B cell (primary cell): ENCODE measurements at regions not wholly inside any gene's neighbourhood (a gene's known extent, or its start where the extent isn't known, plus 50 kb on each side); places are given as distances from the start of the nearest gene placed in this dataset.

Experiments
- ATAC-seq: fragments of 200-7000 bp; cut with Tn5 transposase; one replicate; pipeline ENCODE4 v1.10.0; 2021; ENCODE audit warnings: low read depth, mild to moderate bottlenecking, moderate number of reproducible peaks, moderate library complexity
- CTCF ChIA-PET: fragments of 350-600 bp; sonication (Branson Sonifier 250); formaldehyde crosslinking; loops from one replicate; lab custom pipeline; 2021; ENCODE audit warnings: antibody characterized with exemption, inconsistent platforms; lab: Charles Lee
- POLR2A ChIA-PET: fragments of 350-600 bp; sonication (Branson Sonifier 250); formaldehyde crosslinking; loops from one replicate; lab custom pipeline; 2021; ENCODE audit warnings: antibody characterized with exemption; lab: Charles Lee
- DNase-seq: peaks from one replicate; pipeline ENCODE4 v3.0.0; 2013
- H2AFZ ChIP-seq: 2 replicates; pipeline ENCODE4 v1.6.1; 2012; ENCODE audit warnings: mild to moderate bottlenecking, low read depth, low read length; ENCODE audit not compliant: insufficient read depth, poor library complexity, severe bottlenecking
- H3K27ac ChIP-seq, 2 donors: 1 replicate in 1 of 2; 2 replicates in 1 of 2; pipeline ENCODE4 v1.5.1; 2012 to 2013; ENCODE audit warnings: low read length in 2 of 2, mild to moderate bottlenecking in 2 of 2, moderate library complexity in 1 of 2
- H3K27me3 ChIP-seq, 4 experiments: fragments of 200-600 bp in 1 of 4; sonication (generic) in 1 of 4; replicated peaks in 1 of 4; 1 replicate in 2 of 4; 2 replicates in 2 of 4; pipeline versions ENCODE4 v1.6.1 to v1.7.0; 2013 to 2016; ENCODE audit warnings: low read length in 3 of 4, mild to moderate bottlenecking in 2 of 4, mixed read lengths in 1 of 4, moderate library complexity in 1 of 4; ENCODE audit not compliant: insufficient read depth in 4 of 4, control insufficient read depth in 3 of 4; ENCODE audit errors: control extremely low read depth in 1 of 4
- H3K36me3 ChIP-seq, 2 experiments: replicated peaks in 1 of 2; 1 replicate in 1 of 2; 2 replicates in 1 of 2; pipeline versions ENCODE4 v1.6.1 to v1.7.1; 2013; ENCODE audit warnings: low read length in 1 of 2; ENCODE audit not compliant: insufficient read depth in 2 of 2, control insufficient read depth in 1 of 2; ENCODE audit errors: control extremely low read depth in 1 of 2, extremely low read depth in 1 of 2
- H3K4me1 ChIP-seq, 2 donors: fragments of 200-600 bp in 1 of 2; sonication (generic) in 1 of 2; 1 replicate in 1 of 2; 2 replicates in 1 of 2; pipeline versions ENCODE4 v1.5.1 to v1.6.1; 2013 to 2017; ENCODE audit warnings: low read length in 2 of 2; ENCODE audit not compliant: control insufficient read depth in 2 of 2, insufficient read depth in 2 of 2
- H3K4me2 ChIP-seq: replicated peaks from 2 replicates; pipeline ENCODE3; 2012; ENCODE audit warnings: mild to moderate bottlenecking, low read depth, low read length; ENCODE audit not compliant: poor library complexity, severe bottlenecking
- H3K4me3 ChIP-seq, 5 experiments: fragments of 200-600 bp in 1 of 5; sonication (generic) in 1 of 5; 1 replicate in 3 of 5; 2 replicates in 2 of 5; pipeline versions ENCODE4 v1.5.1 to v1.7.0; 2011 to 2016; ENCODE audit warnings: low read length in 4 of 5, mild to moderate bottlenecking in 4 of 5, low read depth in 2 of 5, control low read depth in 1 of 5, moderate library complexity in 1 of 5; ENCODE audit not compliant: insufficient read depth in 1 of 5; ENCODE audit errors: control extremely low read depth in 1 of 5, extremely low read depth in 1 of 5
- H3K79me2 ChIP-seq: fragments of 200-600 bp; sonication (generic); one replicate; pipeline ENCODE4 v1.6.0; 2016; ENCODE audit warnings: low read length; ENCODE audit not compliant: control insufficient read depth, insufficient read depth
- H3K9ac ChIP-seq: fragments of 200-600 bp; sonication (generic); 2 replicates; pipeline ENCODE4 v1.6.1; 2017; ENCODE audit warnings: mild to moderate bottlenecking, low read length, moderate library complexity
- H3K9me3 ChIP-seq, 3 donors: one replicate each; pipeline versions ENCODE4 v1.6.1 to v1.7.1; 2013; ENCODE audit warnings: low read length in 2 of 3; ENCODE audit not compliant: control insufficient read depth in 2 of 3, insufficient read depth in 1 of 3; ENCODE audit errors: control extremely low read depth in 1 of 3
- H4K20me1 ChIP-seq: 2 replicates; pipeline ENCODE4 v1.6.0; 2012; ENCODE audit warnings: mild to moderate bottlenecking, low read length; ENCODE audit not compliant: insufficient read depth, control insufficient read depth, poor library complexity, severe bottlenecking
- H3K27ac Mint-ChIP-seq: one replicate; pipeline ENCODE4 v1.8.0; 2021; ENCODE audit warnings: mixed read lengths
- H3K27me3 Mint-ChIP-seq: one replicate; pipeline ENCODE4 v1.8.0; 2021; ENCODE audit warnings: mixed read lengths
- H3K4me1 Mint-ChIP-seq: one replicate; pipeline ENCODE4 v1.8.0; 2021; ENCODE audit warnings: mixed read lengths
- H3K4me3 Mint-ChIP-seq: one replicate; pipeline ENCODE4 v1.8.0; 2021; ENCODE audit warnings: mixed read lengths
- H3K9me3 Mint-ChIP-seq: one replicate; pipeline ENCODE4 v1.8.0; 2022; ENCODE audit warnings: mixed read lengths; ENCODE audit not compliant: insufficient read depth
- EZH2 ChIP-seq: IDR thresholded peaks from 2 replicates; pipeline ENCODE4 v1.6.1; 2012; ENCODE audit warnings: borderline replicate concordance, low read depth, mild to moderate bottlenecking, moderate library complexity, low read length; ENCODE audit not compliant: insufficient read depth, poor library complexity, severe bottlenecking
- WGBS: methylation state at CpG from one replicate; pipeline ENCODE4 v1.1.5; 2013; ENCODE audit warnings: missing lambda C conversion rate; ENCODE audit not compliant: insufficient coverage; 5-methylcytosine and 5-hydroxymethylcytosine counted together
- intact Hi-C: fragments of 100-400 bp; cut with micrococcal nuclease; formaldehyde crosslinking; loops from one replicate; pipeline ENCODE4 v1.10.0; 2022
- TF ChIP-seq, protein P1 (sequence below): fragments of 200-600 bp; IDR thresholded peaks from one replicate; pipeline ENCODE4 v1.8.0; 2022; ENCODE audit warnings: antibody characterized with exemption, mild to moderate bottlenecking

GRCh38 chr1:222058249-222058648, 316.4 kb upstream of the DUSP10 start:
- ATAC-seq = no peak
- no peaks in the 10 kb centered on the region for H3K4me1 ChIP-seq
- no peaks in the 10 kb centered on the region for H3K27me3 ChIP-seq
- no peak overlapping the region for H3K4me2 ChIP-seq
- Mint-ChIP-seq H3K4me1 (no peaks in the 10 kb centered on the region), H3K27me3 (no peaks in the 10 kb centered on the region), H3K27ac (no peak overlapping the region), H3K4me3 (no peak overlapping the region), H3K9me3 (no peaks in the 10 kb centered on the region)
- H3K4me3 ChIP-seq = no peak overlapping the region
- H3K9me3 ChIP-seq = no peaks in the 10 kb centered on the region
- no CpG with 5 or more reads among the region's 2 CpGs for WGBS
- H3K27ac ChIP-seq = no peak overlapping the region
- ChIA-PET POLR2A (no interaction called here), CTCF (no interaction called here)
- H3K79me2 ChIP-seq = no peaks in the 10 kb centered on the region
- H3K36me3 ChIP-seq = no peaks in the 10 kb centered on the region
- H3K9ac ChIP-seq = no peak overlapping the region
- H4K20me1 ChIP-seq = no peaks in the 10 kb centered on the region
- no peak for DNase-seq
- TF ChIP-seq EZH2 = no peak
- TF ChIP-seq, protein P1, sequence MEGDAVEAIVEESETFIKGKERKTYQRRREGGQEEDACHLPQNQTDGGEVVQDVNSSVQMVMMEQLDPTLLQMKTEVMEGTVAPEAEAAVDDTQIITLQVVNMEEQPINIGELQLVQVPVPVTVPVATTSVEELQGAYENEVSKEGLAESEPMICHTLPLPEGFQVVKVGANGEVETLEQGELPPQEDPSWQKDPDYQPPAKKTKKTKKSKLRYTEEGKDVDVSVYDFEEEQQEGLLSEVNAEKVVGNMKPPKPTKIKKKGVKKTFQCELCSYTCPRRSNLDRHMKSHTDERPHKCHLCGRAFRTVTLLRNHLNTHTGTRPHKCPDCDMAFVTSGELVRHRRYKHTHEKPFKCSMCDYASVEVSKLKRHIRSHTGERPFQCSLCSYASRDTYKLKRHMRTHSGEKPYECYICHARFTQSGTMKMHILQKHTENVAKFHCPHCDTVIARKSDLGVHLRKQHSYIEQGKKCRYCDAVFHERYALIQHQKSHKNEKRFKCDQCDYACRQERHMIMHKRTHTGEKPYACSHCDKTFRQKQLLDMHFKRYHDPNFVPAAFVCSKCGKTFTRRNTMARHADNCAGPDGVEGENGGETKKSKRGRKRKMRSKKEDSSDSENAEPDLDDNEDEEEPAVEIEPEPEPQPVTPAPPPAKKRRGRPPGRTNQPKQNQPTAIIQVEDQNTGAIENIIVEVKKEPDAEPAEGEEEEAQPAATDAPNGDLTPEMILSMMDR = no peak
- intact Hi-C loops = no loop called here
- H2AFZ ChIP-seq = no peak overlapping the region

- Mint-ChIP-seq H3K27me3 (no peaks in the 10 kb centered on the region), H3K4me1 (no peaks in the 10 kb centered on the region), H3K4me3 (no peak overlapping the region), H3K9me3 (no peaks in the 10 kb centered on the region), H3K27ac (no peak overlapping the region)
- no peaks in the 10 kb centered on the region for H3K79me2 ChIP-seq
- no peak for DNase-seq
- CTCF ChIA-PET = no interaction called here
- no peaks in the 10 kb centered on the region for H3K4me1 ChIP-seq
- no peaks in the 10 kb centered on the region for H3K27me3 ChIP-seq
- no peaks in the 10 kb centered on the region for H4K20me1 ChIP-seq
- H2AFZ ChIP-seq = no peak overlapping the region
- WGBS = 80% methylated on average over 1 of the region's 3 CpGs
- H3K9ac ChIP-seq = no peak overlapping the region
- ATAC-seq = no peak
- H3K4me3 ChIP-seq = no peak overlapping the region
- POLR2A ChIA-PET = no interaction called here
- TF ChIP-seq, protein P1 = no peak
- no peak for TF ChIP-seq EZH2
- no peaks in the 10 kb centered on the region for H3K36me3 ChIP-seq
- H3K4me2 ChIP-seq = no peak overlapping the region
- intact Hi-C loops = no loop called here
- H3K27ac ChIP-seq = no peak overlapping the region
- H3K9me3 ChIP-seq = no peaks in the 10 kb centered on the region
Measured at GRCh38 chr1:222057162-222057561, 315.3 kb upstream of the DUSP10 start.
